Esophagus squamous epithelium (tissue), 4 donors: ENCODE measurements at regions not wholly inside any gene's neighbourhood (a gene's known extent, or its start where the extent isn't known, plus 50 kb on each side); places are given as distances from the start of the nearest gene placed in this dataset.

Experiments
- POLR2A ChIP-seq, 4 donors: fragments of 450-650 bp; IDR thresholded peaks; one replicate each; pipeline ENCODE4 v1.6.1; 2017; ENCODE audit warnings: antibody characterized with exemption in 4 of 4, mild to moderate bottlenecking in 4 of 4, moderate library complexity in 3 of 4
- TF ChIP-seq, protein P1 (sequence below), 6 experiments: fragments of 450-650 bp in 4 of 6; fragments of 200-600 bp in 2 of 6; sonication (generic) in 2 of 6; IDR thresholded peaks; one replicate each; pipeline ENCODE4 v1.5.1; 2016 to 2019; ENCODE audit warnings: antibody characterized with exemption in 6 of 6, mild to moderate bottlenecking in 4 of 6, moderate library complexity in 4 of 6

DNA sequence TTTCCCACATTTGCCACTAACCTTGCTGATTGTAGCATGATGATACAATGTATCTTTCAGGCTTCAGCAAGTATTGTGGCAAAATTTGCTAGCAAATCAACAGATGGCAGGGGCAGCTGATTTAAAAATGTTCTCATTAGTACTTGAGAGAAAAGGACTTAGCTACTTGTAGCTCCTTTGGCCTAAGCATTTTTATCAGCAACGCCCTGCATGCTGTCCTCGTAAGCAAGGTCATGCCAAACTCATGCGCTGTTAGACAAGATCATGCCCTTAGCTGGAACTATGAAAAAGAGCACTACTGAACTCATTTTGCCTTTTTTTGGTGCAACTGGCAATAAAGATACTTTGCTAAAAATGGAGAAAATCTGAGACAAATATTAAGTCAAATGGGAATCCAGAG lies 197.1 kb downstream of the ICE1 start:
- TF ChIP-seq POLR2A (IDR thresholded peaks at IDR 0.05) = no peak
- TF ChIP-seq, protein P1, sequence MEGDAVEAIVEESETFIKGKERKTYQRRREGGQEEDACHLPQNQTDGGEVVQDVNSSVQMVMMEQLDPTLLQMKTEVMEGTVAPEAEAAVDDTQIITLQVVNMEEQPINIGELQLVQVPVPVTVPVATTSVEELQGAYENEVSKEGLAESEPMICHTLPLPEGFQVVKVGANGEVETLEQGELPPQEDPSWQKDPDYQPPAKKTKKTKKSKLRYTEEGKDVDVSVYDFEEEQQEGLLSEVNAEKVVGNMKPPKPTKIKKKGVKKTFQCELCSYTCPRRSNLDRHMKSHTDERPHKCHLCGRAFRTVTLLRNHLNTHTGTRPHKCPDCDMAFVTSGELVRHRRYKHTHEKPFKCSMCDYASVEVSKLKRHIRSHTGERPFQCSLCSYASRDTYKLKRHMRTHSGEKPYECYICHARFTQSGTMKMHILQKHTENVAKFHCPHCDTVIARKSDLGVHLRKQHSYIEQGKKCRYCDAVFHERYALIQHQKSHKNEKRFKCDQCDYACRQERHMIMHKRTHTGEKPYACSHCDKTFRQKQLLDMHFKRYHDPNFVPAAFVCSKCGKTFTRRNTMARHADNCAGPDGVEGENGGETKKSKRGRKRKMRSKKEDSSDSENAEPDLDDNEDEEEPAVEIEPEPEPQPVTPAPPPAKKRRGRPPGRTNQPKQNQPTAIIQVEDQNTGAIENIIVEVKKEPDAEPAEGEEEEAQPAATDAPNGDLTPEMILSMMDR (IDR thresholded peaks at IDR 0.05) = no peak
